Stimulated activated CD8-positive, alpha-beta memory T cell treated with anti-CD3 and anti-CD28 coated beads, Interleukin-12 subunit alpha, Interleukin-12 subunit beta, amount 100 ng/mL, for 1 hour (primary cell): ENCODE measurements at regions not wholly inside any gene's neighbourhood (a gene's known extent, or its start where the extent isn't known, plus 50 kb on each side); places are given as distances from the start of the nearest gene placed in this dataset.

ENCODE experiments used
- DNase-seq: peaks from one replicate; pipeline ENCODE4 v3.0.0-alpha.2; 2020; ENCODE audit warnings: low read depth

DNA sequence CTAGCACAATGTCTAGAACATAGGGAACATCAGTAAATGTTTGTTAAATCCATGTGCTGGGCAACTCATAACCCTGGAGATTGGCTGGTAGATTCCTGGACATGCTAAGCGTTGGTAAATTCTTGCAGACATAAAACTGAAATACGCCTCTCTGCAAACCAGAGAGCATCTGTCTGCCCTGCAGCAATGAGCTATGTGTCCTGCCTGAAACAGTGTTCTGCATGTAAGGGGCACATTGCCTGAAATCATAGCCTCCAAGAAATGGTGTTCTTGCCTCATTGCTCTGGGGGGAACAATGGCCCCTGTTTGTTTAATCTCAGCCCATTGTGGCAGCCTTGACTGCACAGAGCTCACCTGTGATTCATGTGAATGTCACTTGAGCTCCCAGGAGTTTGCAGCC is 113.5 kb upstream of the CCL2 start:
- DNase-seq: no peak

DNA sequence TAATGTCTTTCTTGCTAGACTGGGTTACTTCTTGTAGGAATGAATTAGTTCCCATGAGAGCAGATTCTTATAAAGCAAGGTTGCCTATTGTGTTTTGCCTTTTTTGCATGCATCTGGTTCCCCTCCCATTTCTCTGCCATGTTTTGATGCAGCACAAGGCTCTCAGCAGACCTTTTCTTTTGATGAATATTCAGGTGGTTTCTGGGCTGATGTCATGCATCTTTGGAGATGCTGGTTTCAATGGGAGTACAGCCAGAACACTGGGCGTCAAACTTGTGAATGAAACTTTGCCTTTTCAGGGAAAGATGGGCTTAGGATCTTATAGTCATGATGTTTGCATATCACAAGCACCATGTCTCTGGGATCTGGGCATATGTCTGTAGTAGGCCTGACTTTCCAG is 111.7 kb upstream of the CCL2 start:
- DNase-seq: no peak

DNA sequence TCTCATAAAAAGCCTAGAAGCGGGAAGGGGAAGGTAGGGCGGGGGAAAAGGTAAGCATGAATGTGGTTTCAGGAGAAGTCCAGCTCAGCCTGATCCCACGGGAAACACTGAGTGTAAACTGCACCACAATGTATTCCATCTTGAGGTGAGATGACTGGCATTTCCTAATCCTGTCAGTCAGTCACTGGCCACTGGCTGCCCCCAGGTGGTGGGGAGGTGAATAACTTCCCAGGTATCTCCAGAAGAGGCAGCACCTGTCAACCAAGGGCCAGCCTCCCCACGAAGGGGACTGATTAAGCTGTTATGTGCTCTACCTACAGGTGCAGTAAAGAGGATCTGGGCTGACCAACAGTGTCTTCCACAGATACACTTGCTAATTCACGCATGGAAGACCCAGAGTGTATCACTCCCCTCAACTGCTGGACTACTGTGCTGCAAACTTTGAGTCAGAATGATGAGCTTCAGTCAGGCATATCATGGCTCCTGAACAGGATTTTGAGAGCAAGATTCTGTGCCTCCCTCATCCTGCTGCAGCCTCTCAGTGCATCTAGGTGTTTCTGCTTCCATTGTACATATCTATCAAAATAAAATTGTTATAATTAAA is 108.5 kb upstream of the CCL2 start:
- DNase-seq: peak; percentile 2

DNA sequence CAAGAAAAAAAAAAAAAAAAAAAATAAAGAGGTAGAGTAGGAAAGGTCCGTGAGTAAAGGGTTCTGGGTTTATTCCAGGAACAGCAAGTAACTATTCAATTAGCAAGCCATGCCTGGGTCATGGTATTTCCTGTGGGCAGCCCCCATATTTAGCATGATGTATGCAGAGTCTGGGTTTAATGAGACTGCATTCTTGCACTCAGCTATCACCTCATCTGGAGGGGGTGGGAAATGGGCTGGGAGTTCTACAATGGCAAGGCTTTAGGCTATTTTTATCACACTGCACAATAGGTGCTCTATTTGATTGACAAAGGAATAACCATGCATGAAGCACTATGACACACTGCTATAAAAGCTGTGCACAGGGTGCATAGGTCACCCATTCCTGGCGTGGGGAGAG is 104.0 kb upstream of the CCL2 start:
- no peak for DNase-seq

DNA sequence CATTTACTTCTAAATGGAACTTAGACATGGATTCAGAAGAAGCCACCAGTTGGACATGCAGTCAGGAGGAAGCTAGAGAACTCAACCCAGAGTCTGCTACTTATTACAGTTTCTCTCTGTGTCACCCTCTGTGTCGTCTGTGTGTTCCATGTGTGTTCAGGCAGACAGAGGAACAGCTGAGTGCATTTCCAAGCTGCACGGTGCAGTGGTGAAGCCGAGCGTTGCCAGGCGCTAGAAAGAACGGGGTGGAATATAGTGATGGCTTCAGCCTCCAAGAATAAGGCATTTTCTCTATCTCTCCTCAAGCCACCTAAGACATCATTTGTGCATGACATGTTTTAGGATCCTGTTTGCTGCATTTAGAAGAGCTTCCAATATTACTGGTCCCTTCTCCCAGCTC is 101.1 kb upstream of the CCL2 start:
- no peak for DNase-seq

DNA sequence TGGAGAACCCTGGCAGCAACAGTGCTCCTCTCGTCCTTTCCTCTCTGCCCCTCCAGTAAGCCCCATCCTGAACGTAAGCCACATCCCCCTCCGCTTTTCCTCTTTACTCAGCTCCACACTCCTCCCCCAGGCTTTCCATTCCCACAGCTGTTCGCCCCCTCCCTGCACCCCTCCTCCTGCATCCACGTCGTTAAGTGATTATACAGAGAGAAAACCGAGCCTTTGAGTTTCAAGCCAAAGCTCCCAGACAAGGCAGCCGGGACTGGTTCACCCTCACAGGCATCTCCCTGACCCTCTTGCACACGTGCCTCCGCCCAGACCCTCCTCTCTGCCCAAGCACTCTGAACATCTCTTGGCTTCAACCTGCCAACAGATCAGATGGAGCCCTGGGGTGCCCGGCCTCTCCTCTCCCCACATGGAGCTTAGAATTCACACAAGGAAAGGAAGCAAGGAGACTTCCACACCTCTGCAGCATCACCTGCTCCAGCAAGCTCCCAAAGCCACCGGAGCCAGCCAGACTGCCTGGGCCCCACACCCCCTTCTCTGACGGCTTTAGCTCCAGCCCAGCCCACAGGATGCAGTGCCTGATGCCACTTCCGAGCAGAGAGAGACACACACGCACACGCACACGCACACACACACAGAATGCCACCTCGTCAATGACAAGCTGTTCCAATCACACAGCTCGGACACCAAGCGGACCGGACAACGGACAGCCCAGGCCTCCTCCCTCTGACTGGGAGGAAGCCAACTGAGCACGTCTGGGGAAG is 99.9 kb upstream of the CCL2 start:
- no peak for DNase-seq

DNA sequence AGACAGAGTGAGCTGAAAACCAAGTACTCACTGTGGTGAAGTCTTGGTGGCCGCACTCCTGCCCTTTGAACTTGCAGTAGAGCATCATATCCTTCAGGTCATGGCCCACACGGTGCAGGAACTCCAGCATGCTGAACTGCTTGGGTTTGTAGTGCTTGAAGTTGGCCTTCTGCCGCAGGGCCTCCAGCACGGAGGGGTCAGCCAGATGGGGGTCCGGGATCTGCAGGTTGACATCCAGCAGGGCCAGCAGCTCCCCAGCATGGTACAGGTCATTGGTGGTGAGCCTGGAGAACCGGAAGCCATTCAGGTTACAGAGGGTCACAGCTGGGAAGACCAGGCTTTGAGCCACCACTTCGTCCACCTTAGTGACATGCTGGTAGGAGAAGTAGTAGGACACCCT is 99.1 kb upstream of the CCL2 start:
- DNase-seq: no peak

DNA sequence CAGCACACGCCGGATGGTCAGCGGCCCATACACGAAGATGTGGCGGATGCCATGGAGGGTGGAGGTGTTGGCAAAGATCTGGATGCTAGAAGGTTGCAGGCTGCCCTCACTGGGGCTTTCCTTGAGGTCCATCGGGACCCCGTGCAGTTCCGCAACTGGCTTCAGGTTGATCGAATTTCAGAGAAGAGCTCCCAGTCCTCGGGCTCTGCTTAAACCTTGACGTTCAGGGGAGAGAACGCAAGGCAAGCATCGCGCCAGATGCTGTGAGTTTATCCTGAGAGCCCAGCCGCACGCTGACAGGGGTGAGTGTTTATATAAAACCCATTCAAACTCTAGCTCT is 98.7 kb upstream of the CCL2 start:
- no peak for DNase-seq

DNA sequence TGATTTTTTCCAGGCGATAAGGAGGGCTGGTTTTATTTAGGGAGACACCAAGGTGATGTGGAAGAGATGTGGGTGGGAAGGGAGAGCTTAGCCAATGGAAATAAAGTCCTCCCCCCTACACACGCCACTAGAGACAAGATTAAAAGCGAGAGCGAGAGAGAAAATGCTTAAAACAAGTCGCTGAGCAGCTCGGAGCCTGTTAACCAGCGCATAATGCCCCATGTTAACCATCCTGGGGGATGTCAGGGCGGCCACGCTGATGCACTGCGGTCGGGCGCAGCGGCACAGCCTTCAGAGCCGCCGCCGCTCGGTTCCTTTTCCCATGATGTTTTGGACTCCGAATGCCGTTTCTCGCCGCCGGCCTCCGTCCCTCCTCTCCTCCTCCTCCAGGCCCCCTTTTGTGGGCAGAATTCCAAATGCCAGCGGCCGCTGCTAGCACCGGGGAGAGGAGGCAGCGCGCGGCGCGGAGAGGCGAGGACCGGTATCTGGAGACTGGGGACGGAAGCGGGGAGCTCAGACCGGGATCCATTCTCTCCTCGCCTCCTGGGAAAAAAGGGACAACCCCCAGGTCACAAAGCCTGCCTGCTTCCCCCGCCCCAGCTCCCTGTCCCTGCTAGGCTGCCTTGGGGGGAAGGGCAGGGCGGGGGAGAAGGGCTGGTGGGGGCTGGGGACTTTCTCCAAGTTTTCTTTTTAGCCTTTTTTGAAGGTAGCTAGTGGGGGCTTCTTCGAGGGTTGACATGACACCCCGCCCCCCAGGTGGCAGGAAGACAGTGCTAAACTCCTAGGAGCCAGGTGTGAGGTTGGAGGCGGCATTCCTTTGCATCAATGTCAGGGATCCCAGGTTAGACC is 98.1 kb upstream of the CCL2 start:
- DNase-seq: no peak

DNA sequence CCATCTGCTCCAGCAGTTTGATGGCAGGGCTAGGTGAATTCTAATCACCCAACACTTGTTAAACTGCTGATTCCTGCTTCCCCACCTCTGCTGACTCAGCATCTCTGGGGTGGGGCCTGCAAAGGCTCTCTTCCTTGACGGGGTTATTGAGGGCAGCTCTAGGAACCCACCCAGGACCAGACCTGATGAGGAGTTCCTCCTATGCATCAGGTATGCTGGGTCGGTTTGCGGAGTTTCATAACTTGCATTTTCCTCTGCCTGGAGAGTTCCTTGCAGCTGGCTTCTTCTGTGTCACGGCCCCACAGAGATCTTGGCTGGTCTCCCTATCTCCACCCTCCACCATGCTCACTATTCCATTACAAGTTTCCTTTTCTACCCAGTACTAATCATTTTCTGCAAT is 93.4 kb upstream of the CCL2 start:
- no peak for DNase-seq

DNA sequence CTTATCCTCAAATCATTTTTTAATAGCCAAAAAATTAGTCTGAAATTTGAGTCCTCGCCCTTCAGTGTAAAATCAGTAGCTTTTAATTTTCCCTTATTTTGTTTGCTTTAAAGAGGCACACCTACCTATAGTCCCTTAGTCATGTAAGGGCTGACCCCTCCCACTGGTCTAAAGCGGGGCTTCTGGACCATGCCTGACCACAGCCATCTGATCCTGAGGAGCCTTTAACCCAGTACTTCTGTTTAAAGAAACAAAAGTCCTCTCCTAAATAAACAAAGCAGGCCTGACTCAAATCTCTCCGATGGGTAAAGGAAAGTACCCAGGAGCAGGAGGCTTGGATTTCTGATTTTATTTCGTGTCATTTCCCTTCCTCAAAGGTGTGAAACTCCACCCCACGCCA is 92.0 kb upstream of the CCL2 start:
- DNase-seq: no peak

DNA sequence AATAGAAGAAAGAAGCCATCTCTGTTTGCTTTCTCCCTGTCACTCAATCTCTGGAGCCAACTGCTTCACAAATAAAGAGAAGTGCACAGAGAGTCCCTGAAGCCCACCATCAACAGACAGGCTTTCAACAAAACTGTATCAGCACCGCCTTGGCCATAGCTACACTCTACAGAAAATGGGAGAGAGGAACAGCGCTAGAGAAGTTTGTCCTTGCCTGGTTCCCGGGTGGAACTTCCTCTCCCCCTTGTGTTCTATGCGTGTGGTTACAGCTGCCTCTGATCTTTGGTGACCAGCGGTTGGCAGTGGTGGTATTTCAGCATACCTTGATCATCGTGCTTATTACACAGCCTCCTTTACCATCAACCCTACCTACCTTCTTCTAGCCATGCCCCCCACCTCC is 91.4 kb upstream of the CCL2 start:
- DNase-seq: no peak

DNA sequence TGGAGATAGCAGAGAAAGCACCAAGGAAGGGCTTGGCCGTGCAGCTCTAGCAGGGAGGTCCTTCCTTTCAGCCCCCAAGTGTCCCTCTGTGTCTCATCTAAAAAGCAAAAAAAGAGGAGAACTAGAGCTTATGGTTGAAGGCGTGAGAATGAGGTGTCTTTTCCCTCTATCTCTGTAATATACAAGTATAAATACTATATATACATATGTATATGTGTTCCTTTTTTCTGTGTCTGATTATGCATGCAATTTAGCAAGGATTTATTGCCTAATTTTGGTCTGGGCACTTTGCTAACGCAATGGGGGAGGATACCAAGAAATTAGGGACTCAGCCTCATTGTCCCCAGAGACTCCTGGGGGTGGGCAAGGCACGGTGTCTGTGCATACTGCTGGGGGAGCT is 90.2 kb upstream of the CCL2 start:
- DNase-seq: no peak

DNA sequence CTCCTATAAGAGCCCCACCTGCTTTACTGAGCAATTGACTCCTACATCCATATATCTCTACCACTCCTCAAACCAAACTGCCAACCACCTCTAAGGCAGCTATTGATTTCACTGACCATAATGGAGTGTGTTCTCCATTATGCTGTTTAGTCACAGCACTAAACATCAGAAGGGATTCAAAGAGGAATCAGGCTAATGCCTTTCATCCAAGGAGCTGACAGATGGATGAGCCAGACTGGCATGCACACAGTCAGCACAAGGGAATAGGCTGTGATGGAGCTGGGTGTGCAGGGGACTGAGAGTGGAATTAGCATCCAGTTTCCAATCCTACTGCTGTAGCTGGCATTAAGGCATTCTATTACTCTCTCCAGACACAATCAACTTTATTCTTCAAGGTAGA is 88.7 kb upstream of the CCL2 start:
- DNase-seq: no peak

DNA sequence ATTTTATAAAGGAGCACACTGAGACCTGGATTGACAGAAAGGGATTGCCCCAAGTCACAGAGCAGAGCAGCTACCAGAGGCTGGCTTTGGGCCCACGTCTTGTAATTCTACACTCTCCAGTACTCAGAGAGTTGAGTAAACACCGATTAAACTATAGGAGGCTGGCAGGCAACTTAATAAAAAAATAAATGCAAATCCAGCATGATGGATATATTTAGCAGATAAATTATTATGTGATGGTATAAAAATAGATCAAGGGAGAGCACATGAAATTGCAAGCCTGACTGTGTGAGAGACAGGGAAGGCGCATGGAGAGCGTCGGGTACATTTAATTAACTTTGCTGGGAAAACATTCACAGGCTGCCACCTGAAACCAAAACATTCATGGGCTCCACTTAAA is 87.7 kb upstream of the CCL2 start:
- DNase-seq: no peak

DNA sequence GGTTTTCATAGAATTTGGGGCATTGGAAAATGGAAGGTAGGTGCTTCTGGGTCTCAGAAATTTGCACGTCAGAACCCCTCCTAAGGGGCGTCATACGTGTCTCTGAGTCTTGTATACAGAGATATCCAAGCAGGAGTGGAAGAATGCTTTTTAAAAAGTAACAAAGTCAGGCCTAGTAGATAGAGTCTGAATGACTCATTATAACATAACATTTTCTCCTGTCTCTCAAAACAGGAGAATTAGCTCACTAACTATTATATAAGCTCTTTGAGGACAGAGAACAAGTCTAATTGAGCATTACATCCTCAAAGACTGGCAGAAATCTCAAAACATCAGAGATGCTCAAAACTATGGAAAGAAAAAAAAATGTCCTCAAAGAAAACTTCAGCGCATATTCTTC is 86.1 kb upstream of the CCL2 start:
- DNase-seq: no peak

DNA sequence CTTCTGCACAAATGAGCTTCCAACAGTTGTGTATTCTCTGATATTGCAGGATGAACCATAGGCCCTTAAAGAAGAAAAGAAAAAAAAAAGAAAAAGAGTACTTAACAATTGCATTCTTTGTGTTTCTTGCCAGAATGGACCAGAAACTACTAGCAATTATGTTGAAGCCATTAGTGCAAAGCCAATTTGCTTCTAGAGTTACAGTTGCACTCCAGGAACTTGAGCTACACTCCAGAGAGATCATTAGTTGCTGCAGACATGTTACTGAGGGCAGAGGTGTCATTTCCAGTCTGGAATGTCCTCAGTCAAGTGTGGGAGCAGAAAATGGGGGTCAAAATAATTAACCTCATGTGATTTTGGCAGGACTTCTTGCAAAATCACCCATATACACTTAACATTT is 85.6 kb upstream of the CCL2 start:
- no peak for DNase-seq

DNA sequence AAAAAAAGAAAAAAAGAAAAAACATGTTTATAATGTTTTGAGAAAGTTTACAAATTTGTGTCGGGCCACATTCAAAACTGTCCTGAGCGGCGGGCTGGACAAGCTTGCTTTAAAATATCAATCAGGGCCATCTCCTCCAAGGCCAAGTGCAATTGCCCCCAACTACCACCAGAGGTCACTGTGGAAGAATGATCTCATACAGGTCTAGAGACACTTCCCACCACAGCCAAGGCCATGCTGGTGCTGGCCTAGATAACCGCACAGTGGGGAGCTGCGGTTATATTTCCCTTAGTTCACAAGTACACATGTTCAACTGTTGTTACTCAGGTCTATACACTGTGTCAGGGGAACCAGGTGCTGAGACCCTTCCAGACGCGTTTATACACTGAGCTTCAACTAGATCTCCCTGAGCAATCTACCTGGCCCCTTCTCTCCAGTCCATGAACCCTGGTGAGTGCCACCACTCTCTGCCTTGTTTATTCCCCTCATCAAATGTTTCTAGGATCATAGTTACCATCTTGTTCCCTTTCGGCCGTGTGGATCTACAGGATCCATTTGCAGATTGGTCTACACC is 83.8 kb upstream of the CCL2 start:
- peak; percentile 33 for DNase-seq

DNA sequence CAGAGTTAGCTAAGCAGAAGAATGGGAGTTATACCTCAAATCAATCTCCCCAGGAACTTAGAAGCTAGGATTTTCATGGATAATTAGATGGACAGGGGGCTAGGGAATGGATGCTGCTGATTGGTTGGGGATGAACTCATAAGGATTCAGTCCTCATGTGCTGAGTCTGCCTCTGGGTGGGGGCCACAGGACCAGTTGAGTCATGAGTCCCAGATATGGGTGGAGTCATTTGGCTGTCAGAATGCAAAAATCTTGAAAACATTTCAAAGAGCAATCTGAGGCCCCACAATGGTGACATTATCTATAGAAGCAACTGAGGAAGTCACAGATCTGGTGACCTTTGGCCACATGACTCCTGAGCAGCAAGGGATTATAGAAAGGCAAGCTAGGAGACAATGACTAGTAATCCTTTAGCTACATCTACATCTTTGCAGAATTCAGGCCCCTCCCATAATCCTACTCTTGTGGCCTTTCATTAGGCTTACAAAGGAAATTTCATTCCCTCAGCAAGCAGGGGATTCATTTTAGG is 82.6 kb upstream of the CCL2 start:
- no peak for DNase-seq

DNA sequence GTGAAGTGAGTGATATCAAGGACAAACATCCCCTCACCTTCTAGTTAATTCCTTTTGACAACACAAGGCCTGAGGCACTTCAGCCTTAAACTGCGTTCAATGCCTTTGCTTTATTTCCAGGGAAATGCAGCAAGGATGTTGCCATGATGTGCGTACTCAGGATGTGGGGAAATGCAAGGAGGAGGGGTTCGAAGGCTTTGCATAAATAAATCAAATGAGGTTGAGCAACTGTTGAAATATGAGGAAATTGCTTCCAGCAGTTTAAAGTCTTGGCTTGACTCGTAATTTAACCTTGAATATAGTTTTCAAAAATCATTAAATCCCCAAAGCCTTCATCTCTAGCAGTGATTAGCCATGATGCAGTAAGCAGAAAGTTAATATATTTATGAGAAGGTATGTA is 81.8 kb upstream of the CCL2 start:
- DNase-seq: no peak

DNA sequence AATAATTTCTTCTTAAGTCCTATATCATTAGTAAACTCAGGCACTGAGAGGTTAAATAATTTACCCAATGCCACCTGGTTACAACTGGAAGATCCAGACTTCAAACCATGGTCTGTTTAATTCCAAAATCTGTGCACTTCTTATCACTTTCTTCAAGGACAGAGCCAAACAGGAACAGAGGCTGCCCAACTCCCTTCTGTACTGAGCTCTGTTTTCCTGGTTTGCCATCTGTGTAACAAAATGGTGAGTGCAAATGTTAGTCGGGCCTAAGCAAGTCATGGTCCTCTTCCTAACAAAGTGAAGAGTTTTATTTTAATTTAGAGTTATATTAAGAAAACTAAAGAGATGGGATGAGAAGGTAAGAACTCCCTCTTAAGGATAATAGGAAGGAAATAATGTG is 80.6 kb upstream of the CCL2 start:
- no peak for DNase-seq

DNA sequence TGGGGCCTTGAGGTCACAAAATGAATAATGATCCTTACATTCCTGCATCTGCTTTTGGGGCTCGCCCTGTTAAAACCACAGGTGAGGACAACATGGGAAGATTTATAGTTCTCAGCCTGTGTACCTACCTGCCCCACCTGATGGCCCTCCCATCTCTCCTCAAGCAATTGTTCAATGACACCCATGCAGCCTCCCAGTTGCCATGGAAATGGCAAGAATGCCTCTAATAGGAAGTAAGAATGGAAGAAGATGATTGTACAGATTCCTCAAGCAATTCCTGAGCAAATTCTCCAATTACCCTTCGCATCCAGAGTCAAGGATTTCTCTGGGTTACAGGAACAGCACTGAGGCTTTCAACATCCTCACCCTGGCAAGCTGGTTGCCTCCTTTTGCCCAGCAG is 78.6 kb upstream of the CCL2 start:
- no peak for DNase-seq

DNA sequence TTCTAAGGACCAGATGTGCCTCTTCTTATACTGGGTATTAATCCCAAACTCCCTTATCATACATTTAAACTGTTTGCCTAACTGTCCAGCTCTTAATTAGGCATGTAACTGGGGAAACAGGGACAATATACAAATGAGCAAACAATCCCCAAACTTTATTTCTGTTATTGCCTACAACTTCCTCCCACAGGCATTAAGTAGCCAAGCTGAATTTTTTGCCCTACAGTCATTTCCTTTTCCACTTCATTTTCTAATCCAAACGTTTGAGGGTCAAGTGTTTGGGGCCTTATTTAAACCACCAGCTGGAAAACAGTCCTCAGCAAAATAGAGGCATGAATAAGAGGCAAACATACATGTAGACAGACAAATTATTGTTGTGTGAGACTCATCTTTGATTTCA is 77.4 kb upstream of the CCL2 start:
- DNase-seq: no peak
